ENCODE measurements at regions not wholly inside any gene's neighbourhood (a gene's known extent, or its start where the extent isn't known, plus 50 kb on each side); places are given as distances from the start of the nearest gene placed in this dataset.

- TF ChIP-seq CTCF (conservative IDR thresholded peaks at IDR 0.05 in 1 of 2, IDR thresholded peaks at IDR 0.05 in 1 of 2; ENCODE audit: extremely low read depth in 1 of 2, insufficient read depth in 1 of 2, low read depth in 1 of 2, low read length in 2 of 2) (no peak), EZH2 (IDR thresholded peaks at IDR 0.05; ENCODE audit: borderline replicate concordance, low read length) (no peak)
These were observed 550.4 kb upstream of the MAP3K7 start for GRCh38 chr6:91137286-91137685.

All from mammary epithelial cell (primary cell).